Right lobe of liver (tissue), 6 donors: ENCODE measurements at regions not wholly inside any gene's neighbourhood (a gene's known extent, or its start where the extent isn't known, plus 50 kb on each side); places are given as distances from the start of the nearest gene placed in this dataset.
"Not testable (repeated sequence)": the region's sequence is repeated elsewhere in the genome, so short reads cannot be mapped to it uniquely, and the experiment has no call there.

ENCODE experiments used
- ATAC-seq, 4 donors: fragments of 200-7000 bp; cut with Tn5 transposase; one replicate each; pipeline ENCODE4 v1.9.1; 2020; ENCODE audit warnings: mild to moderate bottlenecking in 4 of 4, moderate library complexity in 4 of 4
- DNase-seq, 3 donors: peaks; one replicate each; pipeline ENCODE4 v3.0.0-alpha.2; 2020
- H3K27ac ChIP-seq, 3 donors: fragments of 200-600 bp; one replicate each; pipeline ENCODE4 v1.8.0; 2022
- H3K27me3 ChIP-seq, 2 donors: fragments of 200-600 bp; one replicate each; pipeline ENCODE4 v1.8.0; 2022
- H3K36me3 ChIP-seq, 4 donors: fragments of 200-600 bp; sonication (generic) in 1 of 4; one replicate each; pipeline versions ENCODE4 v1.5.1 to v1.8.0; 2017 to 2022; ENCODE audit warnings: control low read depth in 1 of 4
- H3K4me1 ChIP-seq, 4 donors: fragments of 200-600 bp; sonication (generic) in 1 of 4; one replicate each; pipeline versions ENCODE4 v1.5.1 to v1.8.0; 2017 to 2022; ENCODE audit warnings: control low read depth in 1 of 4
- H3K4me3 ChIP-seq, 3 donors: fragments of 200-600 bp; one replicate each; pipeline ENCODE4 v1.8.0; 2022
- H3K9me3 ChIP-seq, 4 donors: fragments of 200-600 bp; sonication (generic) in 1 of 4; one replicate each; pipeline versions ENCODE4 v1.5.1 to v1.8.0; 2017 to 2022; ENCODE audit warnings: control low read depth in 1 of 4
- CTCF ChIP-seq, 4 donors: fragments of 200-600 bp in 3 of 4; fragments of 450-650 bp in 1 of 4; IDR thresholded peaks; one replicate each; pipeline versions ENCODE4 v1.5.1 to v1.8.0; 2016 to 2022; ENCODE audit warnings: antibody characterized with exemption in 4 of 4, mild to moderate bottlenecking in 2 of 4
- POLR2A ChIP-seq: fragments of 450-650 bp; IDR thresholded peaks from one replicate; pipeline ENCODE4 v1.6.1; 2017; ENCODE audit warnings: antibody characterized with exemption, mild to moderate bottlenecking
- WGBS: methylation state at CpG from one replicate; pipeline ENCODE4 v1.1.6; 2018; ENCODE audit warnings: low coverage, low lambda C conversion rate; ENCODE audit not compliant: insufficient coverage; ENCODE audit errors: missing lambda C conversion rate; 5-methylcytosine and 5-hydroxymethylcytosine counted together
- intact Hi-C, 2 donors: fragments of 100-400 bp; cut with DNase I; formaldehyde crosslinking; loops; one replicate each; pipeline versions ENCODE4 v1.11.2 to v1.14.1; 2022
- donor health status: DM: no; HTN: yes; CAD: no.
- donor health status: DM: no; HTN: no; CAD: no.
- donor health status: DM: no; HTN: no; CAD: no.
- donor health status: DM: no; HTN: yes; CAD: no.
- donor health status: DM: no; HTN: yes; CAD: no.

- ATAC-seq (peak in 1 of 4 donors; percentile 35), DNase-seq (no peak)
- 59% methylated on average over 6 of the region's 9 CpGs for WGBS
- H3K4me1 ChIP-seq, result peaks cover 0 to 3% (median 0%) of the 10 kb centered on the region in 4 donors
- TF ChIP-seq CTCF (IDR thresholded peaks at IDR 0.05) (no peak), POLR2A (no peak)
- H3K27me3 ChIP-seq, result no peaks in the 10 kb centered on the region
- H3K36me3 ChIP-seq, result no peaks in the 10 kb centered on the region
- H3K9me3 ChIP-seq, result no peaks in the 10 kb centered on the region
- no peak overlapping the region for H3K4me3 ChIP-seq
- intact Hi-C loops, result no loop called here
- H3K27ac ChIP-seq, result no peak overlapping the region
Measured at GRCh38 chr17:64739316-64740058, 77.4 kb upstream of the SMURF2 start.

GRCh38 chr17:64736804-64737492 lies 74.8 kb upstream of the SMURF2 start:
- ATAC-seq (peak; percentile 65 to 83 (median 75)), DNase-seq (no peak)
- H3K9me3 ChIP-seq, result no peaks in the 10 kb centered on the region
- H3K27me3 ChIP-seq, result no peaks in the 10 kb centered on the region
- H3K4me1 ChIP-seq, result peaks cover 0 to 3% (median 0%) of the 10 kb centered on the region in 4 donors
- no peak overlapping the region for H3K27ac ChIP-seq
- no peak overlapping the region for H3K4me3 ChIP-seq
- intact Hi-C loops, result no loop called here
- H3K36me3 ChIP-seq, result no peaks in the 10 kb centered on the region
- TF ChIP-seq POLR2A (no peak), CTCF (IDR thresholded peaks at IDR 0.05) (peak; percentile 47 to 65 (median 56))
- WGBS, result 54% methylated on average over 8 of the region's 8 CpGs

GRCh38 chr17:64732336-64733006 lies 70.4 kb upstream of the SMURF2 start:
- no peaks in the 10 kb centered on the region for H3K36me3 ChIP-seq
- no peaks in the 10 kb centered on the region for H3K27me3 ChIP-seq
- WGBS, result 34% methylated on average over 3 of the region's 12 CpGs
- ATAC-seq, result peak; percentile 28 to 78 (median 58)
- peak in 2 of 3 donors; percentile 34 to 56 for DNase-seq
- H3K9me3 ChIP-seq, result no peaks in the 10 kb centered on the region
- no peak overlapping the region for H3K27ac ChIP-seq
- H3K4me1 ChIP-seq, result peaks cover 0 to 7% (median 0%) of the 10 kb centered on the region in 4 donors
- intact Hi-C loops, result no loop called here
- no peak overlapping the region for H3K4me3 ChIP-seq
- no peak for TF ChIP-seq POLR2A
- TF ChIP-seq CTCF (IDR thresholded peaks at IDR 0.05), result no peak

- 82% methylated on average over 6 of the region's 6 CpGs for WGBS
- H3K27ac ChIP-seq, H3K36me3 ChIP-seq, H3K9me3 ChIP-seq, H3K4me1 ChIP-seq, intact Hi-C loops, ATAC-seq, DNase-seq, H3K4me3 ChIP-seq, H3K27me3 ChIP-seq: not testable (repeated sequence)
Measured at GRCh38 chr17:64730023-64730422, 67.9 kb upstream of the SMURF2 start.

- no peaks in the 10 kb centered on the region for H3K27me3 ChIP-seq
- WGBS, result 83% methylated on average over 7 of the region's 7 CpGs
- H3K9me3 ChIP-seq, result no peaks in the 10 kb centered on the region
- no peak for ATAC-seq
- DNase-seq, result no peak
- no peak overlapping the region for H3K4me3 ChIP-seq
- TF ChIP-seq POLR2A (no peak), CTCF (IDR thresholded peaks at IDR 0.05) (no peak)
- intact Hi-C loops, result no loop called here
- no peaks in the 10 kb centered on the region for H3K36me3 ChIP-seq
- H3K27ac ChIP-seq, result no peak overlapping the region
- peaks cover 0 to 7% (median 0%) of the 10 kb centered on the region in 4 donors for H3K4me1 ChIP-seq
Measured at GRCh38 chr17:64729201-64729600, 67.1 kb upstream of the SMURF2 start.
